IMR-90 (cell line): ENCODE measurements at regions not wholly inside any gene's neighbourhood (a gene's known extent, or its start where the extent isn't known, plus 50 kb on each side); places are given as distances from the start of the nearest gene placed in this dataset.

Experiments
- ELK1 ChIP-seq: fragments of 150-350 bp; IDR thresholded peaks from 2 replicates; pipeline ENCODE4 v1.6.1; 2016; ENCODE audit warnings: low read depth, mild to moderate bottlenecking, low read length, moderate library complexity, borderline replicate concordance
- RCOR1 ChIP-seq: IDR thresholded peaks from 2 replicates; pipeline ENCODE4 v1.6.1; 2012; ENCODE audit warnings: mild to moderate bottlenecking, low read length, improper control_type of control experiment; ENCODE audit not compliant: insufficient replicate concordance
- TF ChIP-seq, protein P1 (sequence below): conservative IDR thresholded peaks from 2 replicates; pipeline ENCODE4 v1.5.1; 2012; ENCODE audit warnings: mild to moderate bottlenecking, low read depth, low read length, improper control_type of control experiment

DNA sequence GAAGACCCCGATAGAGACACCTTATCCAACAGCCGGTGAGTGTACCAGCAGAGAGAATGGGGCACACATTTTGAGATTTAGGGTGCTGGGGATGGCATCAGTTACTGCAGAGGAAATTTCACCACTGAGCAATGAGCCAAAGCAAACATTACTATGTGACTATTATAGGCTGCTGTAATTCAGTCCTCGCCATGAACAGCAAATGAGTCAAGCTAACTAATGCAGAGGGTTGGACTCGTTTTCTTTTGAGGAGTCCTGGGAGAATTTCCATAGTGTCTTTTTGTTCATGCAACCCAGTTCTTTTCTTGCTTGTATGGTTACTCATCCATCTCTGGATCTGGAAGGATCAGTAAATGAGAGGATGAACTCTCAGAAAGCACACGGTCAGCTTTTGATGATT, 323.8 kb downstream of the PSAT1 start:
- TF ChIP-seq RCOR1: no peak
- no peak for TF ChIP-seq ELK1
- TF ChIP-seq, protein P1, sequence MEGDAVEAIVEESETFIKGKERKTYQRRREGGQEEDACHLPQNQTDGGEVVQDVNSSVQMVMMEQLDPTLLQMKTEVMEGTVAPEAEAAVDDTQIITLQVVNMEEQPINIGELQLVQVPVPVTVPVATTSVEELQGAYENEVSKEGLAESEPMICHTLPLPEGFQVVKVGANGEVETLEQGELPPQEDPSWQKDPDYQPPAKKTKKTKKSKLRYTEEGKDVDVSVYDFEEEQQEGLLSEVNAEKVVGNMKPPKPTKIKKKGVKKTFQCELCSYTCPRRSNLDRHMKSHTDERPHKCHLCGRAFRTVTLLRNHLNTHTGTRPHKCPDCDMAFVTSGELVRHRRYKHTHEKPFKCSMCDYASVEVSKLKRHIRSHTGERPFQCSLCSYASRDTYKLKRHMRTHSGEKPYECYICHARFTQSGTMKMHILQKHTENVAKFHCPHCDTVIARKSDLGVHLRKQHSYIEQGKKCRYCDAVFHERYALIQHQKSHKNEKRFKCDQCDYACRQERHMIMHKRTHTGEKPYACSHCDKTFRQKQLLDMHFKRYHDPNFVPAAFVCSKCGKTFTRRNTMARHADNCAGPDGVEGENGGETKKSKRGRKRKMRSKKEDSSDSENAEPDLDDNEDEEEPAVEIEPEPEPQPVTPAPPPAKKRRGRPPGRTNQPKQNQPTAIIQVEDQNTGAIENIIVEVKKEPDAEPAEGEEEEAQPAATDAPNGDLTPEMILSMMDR: no peak
